ENCODE measurements at regions not wholly inside any gene's neighbourhood (a gene's known extent, or its start where the extent isn't known, plus 50 kb on each side); places are given as distances from the start of the nearest gene placed in this dataset.
A peak's percentile ranks its signal among the peaks of the same experiment; 100 is the strongest.

DNA sequence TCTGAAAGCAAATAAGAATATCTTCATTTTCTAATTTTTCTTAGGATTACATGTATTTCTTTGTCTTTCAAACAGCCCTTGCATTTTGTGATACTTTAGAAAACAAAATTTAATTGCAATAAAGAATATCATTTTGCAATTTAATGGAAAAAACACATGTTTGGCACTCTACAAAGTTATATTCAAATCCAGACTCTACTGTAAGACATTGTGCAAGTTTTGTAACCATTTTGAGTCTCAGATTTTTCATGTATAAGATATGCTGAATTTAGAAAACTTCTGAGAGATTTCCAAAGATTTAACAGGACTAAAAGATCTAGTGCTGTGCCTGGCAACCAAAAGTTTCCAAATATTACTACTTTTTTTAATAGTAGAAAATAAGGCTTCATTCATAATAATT, 187.1 kb upstream of the AGTR1 start:
- no peak overlapping the region for H3K27ac ChIP-seq (ENCODE audit: low read depth, low read length, poor library complexity, severe bottlenecking)
- no peaks in the 10 kb centered on the region for H3K4me1 ChIP-seq (ENCODE audit: insufficient read depth, low read length, poor library complexity, severe bottlenecking)
- ChIA-PET CTCF (no interaction called here), POLR2A (ENCODE audit: low non-redundant PET) (no interaction called here)
- intact Hi-C loops (cut with micrococcal nuclease; ENCODE audit: unreplicated experiment), result no loop called here
- no peaks in the 10 kb centered on the region for H3K36me3 ChIP-seq (ENCODE audit: insufficient read depth, low read length, poor library complexity, severe bottlenecking)
- DNase-seq (ENCODE audit: low spot score), result no peak
- TF ChIP-seq EZH2 (IDR thresholded peaks at IDR 0.05; ENCODE audit: borderline replicate concordance, low read depth, low read length, poor library complexity, severe bottlenecking) (no peak), CTCF (conservative IDR thresholded peaks at IDR 0.05; ENCODE audit: low read depth, low read length) (no peak)
- no TSS peak for BruUV-seq (replicated peaks)
- H3K9me3 ChIP-seq (ENCODE audit: low read depth, low read length, poor library complexity, severe bottlenecking), result no peaks in the 10 kb centered on the region
- no peak overlapping the region for H3K4me3 ChIP-seq (ENCODE audit: low read depth, low read length, poor library complexity, severe bottlenecking)
- peaks cover 14% of the 10 kb centered on the region for H3K27me3 ChIP-seq (replicated peaks; ENCODE audit: insufficient read depth, low read depth, low read length, poor library complexity)

DNA sequence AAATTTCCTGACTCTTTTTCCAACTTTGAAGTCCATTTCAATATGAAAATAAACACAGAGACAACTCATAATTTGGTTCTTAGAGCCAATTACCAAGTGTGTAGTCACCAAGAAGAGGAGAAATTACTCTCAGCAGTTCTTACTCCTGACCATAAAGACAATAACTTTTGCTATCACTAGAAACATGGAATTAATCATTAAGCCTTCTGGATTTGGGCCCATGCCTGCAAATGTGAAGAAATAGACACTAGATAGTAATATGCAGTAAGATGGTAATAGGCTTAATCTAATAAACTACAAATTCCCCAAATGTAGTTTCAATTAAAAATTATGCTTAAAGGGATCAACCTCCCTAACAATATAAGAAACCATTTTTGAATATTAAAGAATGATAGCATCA, 185.1 kb upstream of the AGTR1 start:
- H3K4me1 ChIP-seq (ENCODE audit: insufficient read depth, low read length, poor library complexity, severe bottlenecking), result no peaks in the 10 kb centered on the region
- intact Hi-C loops (cut with micrococcal nuclease; ENCODE audit: unreplicated experiment), result no loop called here
- no peak for DNase-seq (ENCODE audit: low spot score)
- ChIA-PET CTCF (no interaction called here), POLR2A (ENCODE audit: low non-redundant PET) (no interaction called here)
- no peaks in the 10 kb centered on the region for H3K9me3 ChIP-seq (ENCODE audit: low read depth, low read length, poor library complexity, severe bottlenecking)
- H3K4me3 ChIP-seq (ENCODE audit: low read depth, low read length, poor library complexity, severe bottlenecking), result no peak overlapping the region
- no TSS peak for BruUV-seq (replicated peaks)
- H3K27ac ChIP-seq (ENCODE audit: low read depth, low read length, poor library complexity, severe bottlenecking), result no peak overlapping the region
- TF ChIP-seq CTCF (conservative IDR thresholded peaks at IDR 0.05; ENCODE audit: low read depth, low read length) (no peak), EZH2 (IDR thresholded peaks at IDR 0.05; ENCODE audit: borderline replicate concordance, low read depth, low read length, poor library complexity, severe bottlenecking) (no peak)
- no peaks in the 10 kb centered on the region for H3K36me3 ChIP-seq (ENCODE audit: insufficient read depth, low read length, poor library complexity, severe bottlenecking)
- peaks cover 14% of the 10 kb centered on the region for H3K27me3 ChIP-seq (replicated peaks; ENCODE audit: insufficient read depth, low read depth, low read length, poor library complexity)

DNA sequence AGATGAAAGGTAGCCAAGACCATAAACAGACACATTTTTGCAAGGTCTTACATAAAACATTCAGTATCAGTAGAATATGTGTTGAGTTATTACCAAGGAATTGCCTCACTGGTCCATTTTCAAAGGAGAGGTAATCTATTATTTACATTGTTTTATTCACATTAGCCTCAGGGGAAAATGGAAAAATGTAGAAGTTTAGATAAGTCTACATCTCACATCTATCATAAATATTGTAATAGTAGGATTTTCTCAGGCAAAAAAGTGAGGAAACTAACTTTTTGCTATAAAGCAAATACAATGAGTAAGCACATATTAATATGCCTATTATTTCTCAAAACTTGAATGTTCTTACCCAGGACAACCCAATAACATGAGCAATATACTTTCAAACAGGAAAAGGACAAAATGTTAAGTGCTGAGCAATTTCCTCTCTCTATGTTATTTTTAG, 184.6 kb upstream of the AGTR1 start:
- intact Hi-C loops (cut with micrococcal nuclease; ENCODE audit: unreplicated experiment), result no loop called here
- H3K4me1 ChIP-seq (ENCODE audit: insufficient read depth, low read length, poor library complexity, severe bottlenecking), result no peaks in the 10 kb centered on the region
- ChIA-PET CTCF (no interaction called here), POLR2A (ENCODE audit: low non-redundant PET) (no interaction called here)
- TF ChIP-seq CTCF (conservative IDR thresholded peaks at IDR 0.05; ENCODE audit: low read depth, low read length) (no peak), EZH2 (IDR thresholded peaks at IDR 0.05; ENCODE audit: borderline replicate concordance, low read depth, low read length, poor library complexity, severe bottlenecking) (no peak)
- no peaks in the 10 kb centered on the region for H3K9me3 ChIP-seq (ENCODE audit: low read depth, low read length, poor library complexity, severe bottlenecking)
- peaks cover 10% of the 10 kb centered on the region for H3K27me3 ChIP-seq (replicated peaks; ENCODE audit: insufficient read depth, low read depth, low read length, poor library complexity)
- no peaks in the 10 kb centered on the region for H3K36me3 ChIP-seq (ENCODE audit: insufficient read depth, low read length, poor library complexity, severe bottlenecking)
- peak; percentile 3 for DNase-seq (ENCODE audit: low spot score)
- no peak overlapping the region for H3K4me3 ChIP-seq (ENCODE audit: low read depth, low read length, poor library complexity, severe bottlenecking)
- no peak overlapping the region for H3K27ac ChIP-seq (ENCODE audit: low read depth, low read length, poor library complexity, severe bottlenecking)
- no TSS peak for BruUV-seq (replicated peaks)

Measured in A673 (cell line).